PC-9 (cell line): ENCODE measurements at regions not wholly inside any gene's neighbourhood (a gene's known extent, or its start where the extent isn't known, plus 50 kb on each side); places are given as distances from the start of the nearest gene placed in this dataset.

ENCODE experiments used
- CTCF ChIP-seq: fragments of 200-600 bp; sonication (generic); conservative IDR thresholded peaks from 2 replicates; pipeline ENCODE4 v1.6.1; 2017; ENCODE audit warnings: mixed run types, antibody characterized with exemption, mild to moderate bottlenecking, moderate library complexity
- EZH2 ChIP-seq: fragments of 200-600 bp; sonication (generic); IDR thresholded peaks from 2 replicates; pipeline ENCODE4 v1.8.0; 2017; ENCODE audit warnings: antibody characterized with exemption, low read depth

- TF ChIP-seq EZH2: no peak
- no peak for TF ChIP-seq CTCF
Observed at GRCh38 chr6:113457198-113457597, 399.9 kb upstream of the MARCKS start.
